GM23338 (cell line): ENCODE measurements at regions not wholly inside any gene's neighbourhood (a gene's known extent, or its start where the extent isn't known, plus 50 kb on each side); places are given as distances from the start of the nearest gene placed in this dataset.
A peak's percentile ranks its signal among the peaks of the same experiment; 100 is the strongest.

Experiments
- ATAC-seq: fragments of 200-7000 bp; cut with Tn5 transposase; 3 replicates; pipeline ENCODE4 v1.9.1; 2020
- DNase-seq: peaks from one replicate; pipeline ENCODE4 v3.0.0-alpha.2; 2015; ENCODE audit warnings: low spot score
- H2AFZ ChIP-seq: fragments of 200-600 bp; sonication (generic); 2 replicates; pipeline ENCODE4 v1.8.0; 2016; ENCODE audit warnings: antibody characterized with exemption, mild to moderate bottlenecking, moderate library complexity
- H3F3A ChIP-seq: fragments of 200-600 bp; sonication (generic); replicated peaks from 2 replicates; pipeline ENCODE4 v1.8.0; 2017; ENCODE audit warnings: antibody characterized with exemption, mixed run types, low read depth
- H3K27ac ChIP-seq: fragments of 200-600 bp; sonication (generic); 2 replicates; pipeline ENCODE4 v1.6.1; 2016; ENCODE audit warnings: low read depth
- H3K27me3 ChIP-seq: fragments of 200-600 bp; sonication (generic); 2 replicates; pipeline ENCODE4 v1.8.0; 2016; ENCODE audit warnings: mild to moderate bottlenecking, mixed run types, moderate library complexity; ENCODE audit not compliant: insufficient read depth
- H3K36me3 ChIP-seq: fragments of 200-600 bp; sonication (generic); 2 replicates; pipeline ENCODE4 v1.8.0; 2016; ENCODE audit warnings: mild to moderate bottlenecking; ENCODE audit not compliant: insufficient read depth
- H3K4me1 ChIP-seq: fragments of 200-600 bp; sonication (generic); 2 replicates; pipeline ENCODE4 v1.8.0; 2016; ENCODE audit warnings: mild to moderate bottlenecking, moderate library complexity; ENCODE audit not compliant: insufficient read depth
- H3K4me2 ChIP-seq: fragments of 200-600 bp; sonication (generic); 2 replicates; pipeline ENCODE4 v1.7.1; 2017; ENCODE audit warnings: mixed run types
- H3K4me3 ChIP-seq: fragments of 200-600 bp; sonication (generic); 2 replicates; pipeline ENCODE4 v1.6.1; 2016; ENCODE audit warnings: mixed run types
- H3K79me2 ChIP-seq: fragments of 200-600 bp; sonication (generic); replicated peaks from 2 replicates; pipeline ENCODE4 v1.8.0; 2017; ENCODE audit warnings: mild to moderate bottlenecking; ENCODE audit not compliant: insufficient read depth
- H3K9me2 ChIP-seq: fragments of 200-600 bp; sonication (generic); 2 replicates; pipeline ENCODE4 v1.8.0; 2017; ENCODE audit not compliant: insufficient read depth
- H4K20me1 ChIP-seq: fragments of 200-600 bp; sonication (generic); replicated peaks from 2 replicates; pipeline ENCODE4 v1.8.0; 2017; ENCODE audit warnings: mild to moderate bottlenecking; ENCODE audit not compliant: insufficient read depth
- H3K27ac Mint-ChIP-seq: 2 replicates; pipeline ENCODE4 v1.8.0; 2020; ENCODE audit warnings: inconsistent platforms, mild to moderate bottlenecking, moderate library complexity, mixed read lengths
- H3K27me3 Mint-ChIP-seq: 3 replicates; pipeline ENCODE4 v1.8.0; 2022; ENCODE audit warnings: low read depth, mild to moderate bottlenecking, moderate library complexity, mixed read lengths, inconsistent platforms; ENCODE audit not compliant: insufficient read depth, poor library complexity
- H3K36me3 Mint-ChIP-seq: 3 replicates; pipeline ENCODE4 v1.8.0; 2021; ENCODE audit warnings: low read depth, mild to moderate bottlenecking, inconsistent platforms, moderate library complexity, mixed read lengths
- H3K4me1 Mint-ChIP-seq: 3 replicates; pipeline ENCODE4 v1.8.0; 2020; ENCODE audit warnings: mild to moderate bottlenecking, inconsistent platforms, mixed read lengths
- H3K4me3 Mint-ChIP-seq: 3 replicates; pipeline ENCODE4 v1.8.0; 2021; ENCODE audit warnings: moderate library complexity, mild to moderate bottlenecking, inconsistent platforms, mixed read lengths
- H3K9me3 Mint-ChIP-seq: 3 replicates; pipeline ENCODE4 v1.8.0; 2020; ENCODE audit warnings: moderate library complexity, mild to moderate bottlenecking, inconsistent platforms, mixed read lengths
- CREB1 ChIP-seq: fragments of 250-450 bp; sonication (Bioruptor Pico); IDR thresholded peaks from 2 replicates; pipeline ENCODE4 v1.5.0; 2020; ENCODE audit warnings: low read depth, mild to moderate bottlenecking, moderate library complexity
- CTCF ChIP-seq, 2 experiments: fragments of 200-600 bp in 1 of 2; sonication (generic) in 1 of 2; conservative IDR thresholded peaks; 2 replicates each; pipeline versions ENCODE4 v1.5.1 to v1.6.1; 2016 to 2017; ENCODE audit warnings: antibody characterized with exemption in 2 of 2, low read depth in 2 of 2, mild to moderate bottlenecking in 2 of 2, moderate library complexity in 1 of 2
- ETS1 ChIP-seq: IDR thresholded peaks from 2 replicates; pipeline ENCODE4 v1.6.1; 2016; ENCODE audit warnings: antibody characterized with exemption
- EZH2phosphoT487 ChIP-seq: fragments of 200-600 bp; sonication (generic); IDR thresholded peaks from one replicate; pipeline ENCODE4 v1.8.1; 2018; ENCODE audit warnings: antibody characterized with exemption; ENCODE audit not compliant: unreplicated experiment
- NANOG ChIP-seq: IDR thresholded peaks from 2 replicates; pipeline ENCODE4 v1.6.1; 2016; ENCODE audit warnings: antibody characterized with exemption, borderline replicate concordance
- POLR2AphosphoS5 ChIP-seq: IDR thresholded peaks from 2 replicates; pipeline ENCODE4 v1.6.1; 2016; ENCODE audit warnings: antibody characterized with exemption, low read depth
- STAT1 ChIP-seq: IDR thresholded peaks from one replicate; pipeline ENCODE4 v1.6.1; 2016; ENCODE audit warnings: antibody characterized with exemption; ENCODE audit not compliant: unreplicated experiment
- ZNF331 ChIP-seq: fragments of 250-450 bp; sonication (Bioruptor Pico); IDR thresholded peaks from 2 replicates; pipeline ENCODE4 v1.5.0; 2020; ENCODE audit warnings: low read depth, mild to moderate bottlenecking, moderate library complexity
- ZNF462 ChIP-seq: fragments of 250-450 bp; sonication (Bioruptor Pico); IDR thresholded peaks from 2 replicates; pipeline ENCODE4 v1.5.0; 2020; ENCODE audit warnings: mild to moderate bottlenecking, moderate library complexity

GRCh38 chr18:51321696-51322095 is 124.2 kb upstream of the MEX3C start:
- Mint-ChIP-seq H3K27me3 (peaks cover 2% of the 10 kb centered on the region), H3K4me1 (peaks cover 13% of the 10 kb centered on the region; the same call in 2 of the 3 replicates), H3K9me3 (peaks cover 8% of the 10 kb centered on the region; the same call in 2 of the 3 replicates), H3K27ac (no peak overlapping the region), H3K4me3 (no peak overlapping the region), H3K36me3 (peaks cover 8% of the 10 kb centered on the region)
- H4K20me1 ChIP-seq = no peaks in the 10 kb centered on the region
- ATAC-seq = 0 out of 3 replicates have a peak, but pooled peaks have one; percentile 29
- H3K27ac ChIP-seq = no peak overlapping the region
- H3K79me2 ChIP-seq = no peaks in the 10 kb centered on the region
- no peak overlapping the region for H3K4me3 ChIP-seq
- no peaks in the 10 kb centered on the region; the same call in 1 of the 2 replicates for H3K36me3 ChIP-seq
- TF ChIP-seq NANOG = no peak
- TF ChIP-seq STAT1 = no peak
- no peak; a peak in 1 of 4 replicates for TF ChIP-seq CTCF (conservative IDR thresholded peaks at IDR 0.05; ENCODE audit: low read depth in 2 of 2)
- TF ChIP-seq ZNF331 = no peak
- no peak for TF ChIP-seq ZNF462 (CRISPR knock-in tag)
- TF ChIP-seq ETS1 = no peak
- no peak for TF ChIP-seq EZH2phosphoT487
- no peak for TF ChIP-seq POLR2AphosphoS5
- no peak for TF ChIP-seq CREB1 (CRISPR knock-in tag)
- H3K9me2 ChIP-seq = peaks cover 3% of the 10 kb centered on the region
- no peak overlapping the region for H3K4me2 ChIP-seq
- H3K4me1 ChIP-seq = no peaks in the 10 kb centered on the region; the same call in 1 of the 2 replicates
- DNase-seq = peak; percentile 22
- peak overlapping the region; percentile 76; the same call in 1 of the 2 replicates for H2AFZ ChIP-seq
- H3K27me3 ChIP-seq = no peaks in the 10 kb centered on the region
- H3F3A ChIP-seq = no peaks in the 10 kb centered on the region
